GM18870 (cell line): ENCODE measurements at regions not wholly inside any gene's neighbourhood (a gene's known extent, or its start where the extent isn't known, plus 50 kb on each side); places are given as distances from the start of the nearest gene placed in this dataset.
"Not testable (repeated sequence)": the region's sequence is repeated elsewhere in the genome, so short reads cannot be mapped to it uniquely, and the experiment has no call there.

Experiments used
- ATAC-seq: cut with Tn5 transposase; IDR thresholded peaks from one replicate; pipeline ENCODE4 v1.9.1; 2021; ENCODE audit warnings: moderate library complexity; ENCODE audit not compliant: unreplicated experiment

GRCh38 chr11:90635151-90635550 is 412.3 kb upstream of the CHORDC1 start:
- ATAC-seq, result no peak

- no peak for ATAC-seq
Observed at GRCh38 chr11:90630176-90630575, 407.3 kb upstream of the CHORDC1 start.

GRCh38 chr11:90629229-90629806 is 406.5 kb upstream of the CHORDC1 start:
- no peak for ATAC-seq

GRCh38 chr11:90614318-90614717 is 391.5 kb upstream of the CHORDC1 start:
- ATAC-seq, result no peak

- not testable (repeated sequence) for ATAC-seq
Observed at GRCh38 chr11:90613037-90613436, 390.2 kb upstream of the CHORDC1 start.

- no peak for ATAC-seq
Observed at GRCh38 chr11:90606721-90607120, 383.9 kb upstream of the CHORDC1 start.

GRCh38 chr11:90601261-90601660 is 378.4 kb upstream of the CHORDC1 start:
- ATAC-seq, result no peak

GRCh38 chr11:90594658-90595057 is 371.8 kb upstream of the CHORDC1 start:
- ATAC-seq, result no peak

- no peak for ATAC-seq
Observed at GRCh38 chr11:90593099-90593498, 370.2 kb upstream of the CHORDC1 start.

- no peak for ATAC-seq
Observed at GRCh38 chr11:90590286-90590685, 367.4 kb upstream of the CHORDC1 start.

GRCh38 chr11:90589735-90590134 is 366.9 kb upstream of the CHORDC1 start:
- no peak for ATAC-seq

- no peak for ATAC-seq
Observed at GRCh38 chr11:90587896-90588295, 365.0 kb upstream of the CHORDC1 start.

GRCh38 chr11:90585491-90585890 is 362.6 kb upstream of the CHORDC1 start:
- ATAC-seq, result no peak

GRCh38 chr11:90582999-90583398 is 360.1 kb upstream of the CHORDC1 start:
- ATAC-seq, result not testable (repeated sequence)

GRCh38 chr11:90564531-90564930 is 341.7 kb upstream of the CHORDC1 start:
- ATAC-seq, result no peak

- ATAC-seq, result no peak
Observed at GRCh38 chr11:90558328-90558865, 335.5 kb upstream of the CHORDC1 start.

- ATAC-seq, result no peak
Observed at GRCh38 chr11:90556606-90557005, 333.8 kb upstream of the CHORDC1 start.

GRCh38 chr11:90556026-90556425 is 333.2 kb upstream of the CHORDC1 start:
- ATAC-seq, result no peak

- ATAC-seq, result no peak
Observed at GRCh38 chr11:90555477-90555876, 332.6 kb upstream of the CHORDC1 start.

- no peak for ATAC-seq
Observed at GRCh38 chr11:90542092-90542491, 319.2 kb upstream of the CHORDC1 start.

GRCh38 chr11:90536301-90536700 is 313.5 kb upstream of the CHORDC1 start:
- ATAC-seq, result no peak

GRCh38 chr11:90532125-90532524 is 309.3 kb upstream of the CHORDC1 start:
- no peak for ATAC-seq

- no peak for ATAC-seq
Observed at GRCh38 chr11:90531001-90531400, 308.2 kb upstream of the CHORDC1 start.
